Esophagus (tissue), 2 donors: ENCODE measurements at regions not wholly inside any gene's neighbourhood (a gene's known extent, or its start where the extent isn't known, plus 50 kb on each side); places are given as distances from the start of the nearest gene placed in this dataset.
"Not testable (repeated sequence)": the region's sequence is repeated elsewhere in the genome, so short reads cannot be mapped to it uniquely, and the experiment has no call there.

Source experiments
- H3K27ac ChIP-seq, 2 donors: one replicate each; pipeline ENCODE4 v1.5.1; 2013; ENCODE audit warnings: low read depth in 2 of 2, mild to moderate bottlenecking in 2 of 2, inconsistent platforms in 1 of 2, low read length in 1 of 2, moderate library complexity in 1 of 2
- H3K27me3 ChIP-seq, 2 donors: one replicate each; pipeline ENCODE4 v1.6.1; 2013; ENCODE audit warnings: low read length in 2 of 2, control low read depth in 1 of 2, mild to moderate bottlenecking in 1 of 2; ENCODE audit not compliant: insufficient read depth in 2 of 2, control insufficient read depth in 1 of 2
- H3K36me3 ChIP-seq, 2 donors: one replicate each; pipeline ENCODE4 v1.6.1; 2013; ENCODE audit warnings: low read length in 1 of 2; ENCODE audit not compliant: control insufficient read depth in 2 of 2, insufficient read depth in 2 of 2
- H3K4me1 ChIP-seq, 2 donors: one replicate each; pipeline ENCODE4 v1.6.1; 2013; ENCODE audit warnings: low read length in 1 of 2; ENCODE audit not compliant: control insufficient read depth in 2 of 2, insufficient read depth in 2 of 2
- H3K4me3 ChIP-seq, 2 donors: one replicate each; pipeline ENCODE4 v1.5.1; 2013; ENCODE audit warnings: low read length in 2 of 2, mild to moderate bottlenecking in 2 of 2, low read depth in 1 of 2, moderate library complexity in 1 of 2
- H3K9me3 ChIP-seq, 2 donors: one replicate each; pipeline ENCODE4 v1.6.1; 2013; ENCODE audit warnings: mild to moderate bottlenecking in 2 of 2, low read depth in 1 of 2, low read length in 1 of 2, moderate library complexity in 1 of 2; ENCODE audit not compliant: control insufficient read depth in 2 of 2, insufficient read depth in 1 of 2
- WGBS, 2 donors: extraction: QIAGEN DNeasy Blood & Tissue Kit; methylation state at CpG; one replicate each; pipeline ENCODE4 v1.1.7; 2013; 5-methylcytosine and 5-hydroxymethylcytosine counted together
- donor health status: healthy with polysubstance abuse.
- donor health status: Bipolar disorder and iron deficiency.

DNA sequence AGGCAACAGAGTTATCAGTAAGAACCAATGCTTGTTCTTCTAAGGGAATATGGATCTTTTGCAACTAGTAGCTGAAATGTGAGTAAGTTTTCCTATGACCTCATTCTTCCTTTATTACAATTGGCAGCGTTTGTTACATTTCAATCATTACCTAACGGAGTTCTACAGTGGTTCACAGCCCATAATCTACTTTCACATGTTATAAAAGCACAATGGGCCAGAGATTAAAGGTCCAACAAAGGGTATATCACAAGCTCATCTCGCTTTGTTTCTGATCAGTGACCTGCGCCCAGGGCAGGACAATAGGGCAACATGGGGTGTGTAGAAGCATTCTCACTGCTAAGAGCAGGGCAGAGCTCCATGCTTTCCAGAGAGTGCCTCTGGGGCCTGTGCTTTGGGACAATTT, 279.9 kb upstream of the DYNLRB2 start:
- no peaks in the 10 kb centered on the region for H3K9me3 ChIP-seq
- 69 to 75% methylated on average over 4 of the region's 4 CpGs for WGBS, 2 donors
- no peak overlapping the region for H3K4me3 ChIP-seq
- no peaks in the 10 kb centered on the region for H3K36me3 ChIP-seq
- no peaks in the 10 kb centered on the region for H3K27me3 ChIP-seq
- H3K27ac ChIP-seq, result no peak overlapping the region
- H3K4me1 ChIP-seq, result no peaks in the 10 kb centered on the region

DNA sequence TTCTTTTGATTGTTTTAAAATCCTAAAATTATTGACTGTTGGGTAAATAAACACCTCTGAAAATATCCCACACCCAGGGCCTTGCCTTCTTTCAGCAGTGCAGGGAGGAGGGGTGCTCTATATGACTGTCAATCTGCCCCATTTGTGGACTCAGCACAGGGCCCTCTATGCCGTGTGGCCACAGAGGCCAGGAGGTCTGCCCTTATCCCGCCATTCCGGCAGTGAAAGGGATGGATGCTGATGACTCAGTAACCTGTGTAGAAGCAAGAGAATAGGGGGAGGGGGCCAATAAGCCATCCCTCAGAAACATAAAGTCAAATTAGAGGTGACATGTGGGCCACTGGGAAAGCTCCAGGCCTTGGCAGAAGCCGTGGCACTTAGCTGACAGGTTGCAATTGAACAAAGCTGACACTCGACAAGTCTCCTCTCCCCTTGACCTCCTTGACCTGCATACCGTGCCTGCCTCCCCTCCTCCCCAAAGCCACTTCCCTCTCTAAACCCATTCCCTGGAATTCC, 281.4 kb upstream of the DYNLRB2 start:
- H3K27ac ChIP-seq, result no peak overlapping the region
- H3K4me1 ChIP-seq, result no peaks in the 10 kb centered on the region
- 78 to 83% methylated on average over 6 of the region's 6 CpGs for WGBS, 2 donors

GRCh38 chr16:80258407-80258806, 282.4 kb upstream of the DYNLRB2 start:
- H3K27me3 ChIP-seq, result no peaks in the 10 kb centered on the region
- WGBS, 2 donors, result 76 to 79% methylated on average over 3 of the region's 3 CpGs
- H3K9me3 ChIP-seq, result no peaks in the 10 kb centered on the region
- no peaks in the 10 kb centered on the region for H3K36me3 ChIP-seq
- H3K4me1 ChIP-seq, result no peaks in the 10 kb centered on the region
- H3K27ac ChIP-seq, result no peak overlapping the region
- no peak overlapping the region for H3K4me3 ChIP-seq

More for the DNA sequence above, 281.4 kb upstream of the DYNLRB2 start:
- Histone ChIP-seq H3K4me3 (no peak overlapping the region), H3K27me3 (no peaks in the 10 kb centered on the region), H3K9me3 (no peaks in the 10 kb centered on the region), H3K36me3 (no peaks in the 10 kb centered on the region)

DNA sequence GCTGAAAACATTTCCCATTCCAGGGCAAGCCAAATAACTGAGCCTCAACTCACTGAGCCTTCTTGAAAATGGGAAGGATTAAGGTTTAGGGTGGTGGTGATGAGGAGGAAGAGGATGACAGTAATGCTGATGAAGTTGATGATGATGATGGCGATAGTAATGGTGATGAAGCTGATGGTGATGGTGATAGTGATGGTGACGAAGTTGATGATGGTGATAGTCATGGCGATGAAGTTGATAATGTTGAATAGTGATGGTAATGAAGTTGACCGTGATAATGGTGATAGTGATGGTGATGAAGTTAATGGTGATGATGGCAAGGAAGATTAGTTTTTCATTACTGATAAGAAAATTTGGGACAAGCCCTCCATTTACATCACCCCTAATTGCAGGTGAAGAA, 285.8 kb upstream of the DYNLRB2 start:
- Histone ChIP-seq H3K9me3 (peaks cover 0 to 3% of the 10 kb centered on the region in 2 donors), H3K36me3 (no peaks in the 10 kb centered on the region), H3K27me3 (no peaks in the 10 kb centered on the region), H3K27ac (no peak overlapping the region), H3K4me1 (no peaks in the 10 kb centered on the region), H3K4me3 (no peak overlapping the region)
- 91 to 97% methylated on average over 4 of the region's 4 CpGs for WGBS, 2 donors

- no peak overlapping the region for H3K4me3 ChIP-seq
- 88 to 93% methylated on average over 5 of the region's 5 CpGs for WGBS, 2 donors
Observed at GRCh38 chr16:80253741-80254140, 287.1 kb upstream of the DYNLRB2 start.

DNA sequence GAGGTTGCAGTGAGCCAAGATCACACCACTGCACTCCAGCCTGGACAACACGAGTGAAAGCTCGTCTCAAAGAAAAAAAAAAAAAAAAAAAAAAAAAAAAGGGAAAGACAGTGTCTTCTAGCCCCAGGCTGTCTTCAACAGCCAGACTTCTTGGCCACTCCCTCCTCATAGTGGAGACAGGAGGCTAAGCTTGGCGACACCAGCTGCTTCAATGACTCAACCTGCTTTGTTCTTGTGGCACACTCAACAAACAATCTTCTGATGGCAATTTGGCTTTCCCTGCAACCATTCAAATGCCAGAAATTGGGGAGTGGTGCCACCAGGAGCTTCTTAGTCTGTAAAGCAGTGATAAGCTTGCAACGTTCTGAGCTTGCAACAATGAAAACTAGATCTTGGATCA, 290.4 kb upstream of the DYNLRB2 start:
- no peak overlapping the region for H3K4me3 ChIP-seq
- H3K27me3 ChIP-seq, result no peaks in the 10 kb centered on the region
- peaks cover 0 to 3% of the 10 kb centered on the region in 2 donors for H3K9me3 ChIP-seq
- H3K4me1 ChIP-seq, result no peaks in the 10 kb centered on the region
- WGBS, 2 donors, result 57 to 68% methylated on average over 4 of the region's 4 CpGs
- no peak overlapping the region for H3K27ac ChIP-seq
- H3K36me3 ChIP-seq, result no peaks in the 10 kb centered on the region

More at GRCh38 chr16:80253741-80254140, 287.1 kb upstream of the DYNLRB2 start:
- Histone ChIP-seq H3K36me3 (no peaks in the 10 kb centered on the region), H3K4me1 (no peaks in the 10 kb centered on the region), H3K9me3 (peaks cover 0 to 3% of the 10 kb centered on the region in 2 donors), H3K27ac (no peak overlapping the region), H3K27me3 (no peaks in the 10 kb centered on the region)

GRCh38 chr16:80243303-80243702, 297.5 kb upstream of the DYNLRB2 start:
- 94% methylated on average over 14 of the region's 30 CpGs; no CpG with 5 or more reads in 1 of the 2 donors for WGBS, 2 donors
- not testable (repeated sequence) for H3K36me3 ChIP-seq, H3K27me3 ChIP-seq, H3K4me1 ChIP-seq, H3K4me3 ChIP-seq, H3K9me3 ChIP-seq, H3K27ac ChIP-seq

DNA sequence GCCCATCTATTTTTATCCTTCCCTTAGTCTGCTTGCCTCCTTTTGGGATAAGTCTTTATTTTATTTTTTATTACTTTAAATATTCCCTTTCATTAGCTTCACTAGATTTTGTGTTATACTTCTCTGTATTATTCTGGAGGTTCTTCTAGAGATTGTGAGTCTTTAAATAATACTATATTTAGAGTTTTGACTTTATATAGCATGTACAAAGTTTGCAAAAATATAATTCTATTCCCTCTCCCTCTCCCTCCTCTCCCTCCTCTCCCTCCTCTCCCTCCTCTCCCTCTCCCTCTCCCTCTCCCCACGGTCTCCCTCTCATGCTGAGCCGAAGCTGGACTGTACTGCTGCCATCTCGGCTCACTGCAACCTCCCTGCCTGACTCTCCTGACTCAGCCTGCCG, 298.5 kb upstream of the DYNLRB2 start:
- H3K36me3 ChIP-seq, H3K4me1 ChIP-seq: not testable (repeated sequence)
- WGBS, 2 donors, result 80 to 96% methylated on average over 2 to 3 of the region's 4 CpGs

DNA sequence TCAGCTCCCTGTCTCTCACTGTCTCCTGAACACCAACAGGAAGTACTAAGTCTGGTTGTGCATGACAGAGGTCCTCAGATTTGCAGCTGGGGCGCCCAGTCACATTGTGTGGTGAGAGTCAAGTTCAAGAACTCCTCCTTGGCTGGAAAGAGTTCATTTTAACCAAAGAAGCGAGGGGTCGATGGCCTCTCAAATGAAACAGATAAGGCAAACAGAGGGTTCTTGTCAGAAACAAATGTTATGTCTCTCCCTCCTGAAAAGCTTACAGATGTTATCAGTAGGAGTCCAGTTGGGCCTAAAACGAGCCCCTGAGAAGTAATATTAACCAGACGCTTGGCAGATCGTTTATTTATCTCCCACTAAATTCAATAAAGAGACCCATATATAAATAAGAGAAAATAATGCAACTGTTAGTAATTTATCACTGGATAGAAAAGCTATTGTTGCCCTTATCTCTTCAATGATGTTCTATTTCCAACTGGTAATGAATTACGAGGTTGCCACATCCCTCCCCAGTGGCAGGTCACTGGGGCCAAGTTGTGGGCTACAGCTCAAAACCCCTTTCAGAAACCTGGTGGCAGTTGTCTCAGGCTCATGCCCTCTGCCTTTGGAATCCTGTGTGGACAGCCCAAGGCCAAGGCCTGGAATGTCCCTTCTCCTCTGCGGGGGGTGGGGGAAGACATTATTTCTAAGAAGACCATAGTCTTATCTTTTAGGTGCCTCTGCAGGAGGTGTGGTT, 307.5 kb upstream of the DYNLRB2 start:
- Histone ChIP-seq H3K27ac (no peak overlapping the region), H3K4me1 (peaks cover 3 to 7% of the 10 kb centered on the region in 2 donors)
- WGBS, 2 donors, result 69 to 71% methylated on average over 8 of the region's 8 CpGs

More for the DNA sequence above, 298.5 kb upstream of the DYNLRB2 start:
- H3K27me3 ChIP-seq, H3K4me3 ChIP-seq, H3K27ac ChIP-seq, H3K9me3 ChIP-seq: not testable (repeated sequence)

DNA sequence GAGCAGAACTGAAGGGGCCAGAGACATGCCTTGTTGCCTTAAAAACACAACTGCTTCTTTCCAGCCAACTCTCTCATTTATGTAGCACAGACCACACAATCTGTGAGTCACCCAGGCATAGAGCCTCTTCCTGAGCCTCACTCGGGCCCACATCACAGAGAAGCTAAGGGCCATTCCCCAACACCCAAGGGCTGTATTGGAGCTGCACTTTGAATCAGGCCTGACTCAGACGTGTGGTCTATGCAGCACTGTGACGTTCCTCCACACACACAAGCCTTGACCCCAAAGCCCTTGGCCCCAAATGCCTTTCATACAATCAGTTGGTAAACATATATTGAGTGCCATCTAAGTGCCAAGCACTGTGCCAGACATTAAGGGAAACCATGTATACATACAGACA, 308.9 kb upstream of the DYNLRB2 start:
- H3K4me3 ChIP-seq, result no peak overlapping the region
- H3K27me3 ChIP-seq, result no peaks in the 10 kb centered on the region
- no peaks in the 10 kb centered on the region for H3K9me3 ChIP-seq
- WGBS, 2 donors, result 57 to 67% methylated on average over 3 of the region's 3 CpGs
- no peak overlapping the region for H3K27ac ChIP-seq
- no peaks in the 10 kb centered on the region for H3K36me3 ChIP-seq
- peaks cover 3 to 7% of the 10 kb centered on the region in 2 donors for H3K4me1 ChIP-seq

More for the DNA sequence above, 307.5 kb upstream of the DYNLRB2 start:
- H3K36me3 ChIP-seq, result no peaks in the 10 kb centered on the region
- H3K4me3 ChIP-seq, result no peak overlapping the region
- no peaks in the 10 kb centered on the region for H3K9me3 ChIP-seq
- H3K27me3 ChIP-seq, result no peaks in the 10 kb centered on the region
